ENCODE measurements at regions not wholly inside any gene's neighbourhood (a gene's known extent, or its start where the extent isn't known, plus 50 kb on each side); places are given as distances from the start of the nearest gene placed in this dataset.

DNA sequence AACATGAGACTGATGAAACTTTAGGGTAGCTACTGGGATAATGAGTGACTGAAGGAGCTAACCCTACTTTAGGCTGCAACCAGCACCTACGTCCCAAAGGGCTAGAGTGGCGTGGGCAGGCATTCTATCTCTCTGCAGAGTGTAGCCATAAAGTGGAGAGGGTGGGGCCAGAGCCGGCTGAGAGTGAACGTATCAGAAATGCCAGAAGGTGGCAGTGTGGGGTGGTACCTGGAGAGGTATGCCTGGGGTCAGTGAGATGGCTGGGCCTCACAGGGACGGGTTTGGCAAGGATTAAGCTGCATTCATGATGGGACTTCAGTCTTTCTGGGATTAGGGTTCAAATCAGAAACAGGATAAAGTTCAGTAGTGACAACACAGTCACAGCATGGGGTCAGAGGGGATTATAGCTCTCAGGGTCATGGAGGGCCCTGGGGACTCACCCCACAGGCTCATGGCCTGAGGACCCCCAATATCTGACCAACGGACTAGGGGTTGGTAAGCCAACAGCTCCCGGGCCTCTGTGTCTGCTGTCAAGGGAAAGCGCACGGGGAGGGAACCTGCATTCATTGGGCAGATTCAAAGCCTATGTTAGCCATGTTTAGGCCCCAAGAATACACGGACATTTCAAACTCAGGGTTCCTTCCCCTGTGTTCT lies 86.5 kb upstream of the FOXB1 start:
- ATAC-seq (peak in 3 of 8 donors; percentile 49 to 75 (median 59)), DNase-seq (peak; percentile 10 to 16)
- Histone ChIP-seq H3K9me3 (no peaks in the 10 kb centered on the region), H3K4me3 (no peak overlapping the region), H3K27me3 (peaks cover 0 to 67% (median 48%) of the 10 kb centered on the region in 7 donors), H3K36me3 (no peaks in the 10 kb centered on the region), H3K27ac (no peak overlapping the region), H3K4me1 (no peaks in the 10 kb centered on the region)
- TF ChIP-seq, protein P1, sequence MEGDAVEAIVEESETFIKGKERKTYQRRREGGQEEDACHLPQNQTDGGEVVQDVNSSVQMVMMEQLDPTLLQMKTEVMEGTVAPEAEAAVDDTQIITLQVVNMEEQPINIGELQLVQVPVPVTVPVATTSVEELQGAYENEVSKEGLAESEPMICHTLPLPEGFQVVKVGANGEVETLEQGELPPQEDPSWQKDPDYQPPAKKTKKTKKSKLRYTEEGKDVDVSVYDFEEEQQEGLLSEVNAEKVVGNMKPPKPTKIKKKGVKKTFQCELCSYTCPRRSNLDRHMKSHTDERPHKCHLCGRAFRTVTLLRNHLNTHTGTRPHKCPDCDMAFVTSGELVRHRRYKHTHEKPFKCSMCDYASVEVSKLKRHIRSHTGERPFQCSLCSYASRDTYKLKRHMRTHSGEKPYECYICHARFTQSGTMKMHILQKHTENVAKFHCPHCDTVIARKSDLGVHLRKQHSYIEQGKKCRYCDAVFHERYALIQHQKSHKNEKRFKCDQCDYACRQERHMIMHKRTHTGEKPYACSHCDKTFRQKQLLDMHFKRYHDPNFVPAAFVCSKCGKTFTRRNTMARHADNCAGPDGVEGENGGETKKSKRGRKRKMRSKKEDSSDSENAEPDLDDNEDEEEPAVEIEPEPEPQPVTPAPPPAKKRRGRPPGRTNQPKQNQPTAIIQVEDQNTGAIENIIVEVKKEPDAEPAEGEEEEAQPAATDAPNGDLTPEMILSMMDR (IDR thresholded peaks at IDR 0.05), result peak in 6 of 9 donors; percentile 16 to 53 (median 29)
- 32 to 36% methylated on average over 10 of the region's 10 CpGs for WGBS, 2 donors
- intact Hi-C loops (cut with DNase I), result loop anchor here in 2 of 10 donors (10.0 kb wide), 1 partner anchor 407 kb away; no protein-coding TSS in a partner anchor

DNA sequence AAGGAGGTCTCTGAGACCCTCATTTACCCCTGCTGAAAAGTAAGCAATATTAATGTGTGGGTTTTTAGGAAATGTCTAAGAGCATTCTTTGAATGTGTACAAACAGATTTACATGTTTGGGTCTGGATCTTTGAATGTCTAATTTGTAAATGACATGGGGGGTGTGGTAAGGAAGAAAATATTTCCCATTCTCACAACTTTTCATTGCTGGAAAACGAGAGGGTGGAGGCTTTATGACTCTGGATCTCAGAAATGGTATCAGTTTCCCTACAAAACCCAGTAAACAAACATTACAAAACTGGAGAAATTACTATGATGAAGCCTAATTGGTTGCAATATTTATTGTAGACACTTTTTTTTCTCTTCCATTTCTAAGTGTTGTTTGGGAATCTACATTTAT lies 98.1 kb upstream of the FOXB1 start:
- DNase-seq (no peak), ATAC-seq (no peak)
- peaks cover 0 to 91% (median 61%) of the 10 kb centered on the region in 7 donors for H3K27me3 ChIP-seq
- no peak overlapping the region for H3K27ac ChIP-seq
- TF ChIP-seq, protein P1 (IDR thresholded peaks at IDR 0.05), result no peak
- no peaks in the 10 kb centered on the region for H3K36me3 ChIP-seq
- peaks cover 0 to 3% (median 0%) of the 10 kb centered on the region in 11 donors for H3K9me3 ChIP-seq
- H3K4me3 ChIP-seq, result no peak overlapping the region
- intact Hi-C loops (cut with DNase I), result no loop called here
- 40% methylated on average over 1 of the region's 1 CpG for WGBS, 2 donors
- H3K4me1 ChIP-seq, result no peaks in the 10 kb centered on the region

DNA sequence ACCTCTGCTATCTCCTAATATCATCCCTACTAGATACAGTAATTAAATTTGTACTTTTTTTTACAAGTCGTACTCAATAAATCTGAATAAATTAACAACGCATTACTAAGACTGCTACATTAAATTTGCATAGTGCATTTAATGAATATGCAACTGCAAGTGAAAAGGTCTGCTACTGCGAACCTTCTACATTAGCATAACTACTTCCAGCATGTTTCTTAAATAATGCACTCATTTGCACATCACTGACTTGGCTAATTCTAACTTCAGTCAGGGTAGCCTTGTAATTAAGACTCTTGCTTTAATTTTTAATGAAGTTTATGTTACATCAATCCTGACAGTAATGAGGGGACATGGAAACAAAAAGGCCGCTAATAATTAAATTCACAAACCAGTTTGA lies 98.9 kb upstream of the FOXB1 start:
- Histone ChIP-seq H3K9me3 (peaks cover 0 to 3% (median 0%) of the 10 kb centered on the region in 11 donors), H3K27me3 (peaks cover 0 to 93% (median 65%) of the 10 kb centered on the region in 7 donors), H3K4me3 (no peak overlapping the region), H3K4me1 (no peaks in the 10 kb centered on the region), H3K27ac (no peak overlapping the region), H3K36me3 (no peaks in the 10 kb centered on the region)
- WGBS, 2 donors, result 25 to 34% methylated on average over 4 of the region's 4 CpGs
- DNase-seq, result no peak
- TF ChIP-seq, protein P1 (IDR thresholded peaks at IDR 0.05), result no peak
- intact Hi-C loops (cut with DNase I), result no loop called here
- ATAC-seq, result no peak

DNA sequence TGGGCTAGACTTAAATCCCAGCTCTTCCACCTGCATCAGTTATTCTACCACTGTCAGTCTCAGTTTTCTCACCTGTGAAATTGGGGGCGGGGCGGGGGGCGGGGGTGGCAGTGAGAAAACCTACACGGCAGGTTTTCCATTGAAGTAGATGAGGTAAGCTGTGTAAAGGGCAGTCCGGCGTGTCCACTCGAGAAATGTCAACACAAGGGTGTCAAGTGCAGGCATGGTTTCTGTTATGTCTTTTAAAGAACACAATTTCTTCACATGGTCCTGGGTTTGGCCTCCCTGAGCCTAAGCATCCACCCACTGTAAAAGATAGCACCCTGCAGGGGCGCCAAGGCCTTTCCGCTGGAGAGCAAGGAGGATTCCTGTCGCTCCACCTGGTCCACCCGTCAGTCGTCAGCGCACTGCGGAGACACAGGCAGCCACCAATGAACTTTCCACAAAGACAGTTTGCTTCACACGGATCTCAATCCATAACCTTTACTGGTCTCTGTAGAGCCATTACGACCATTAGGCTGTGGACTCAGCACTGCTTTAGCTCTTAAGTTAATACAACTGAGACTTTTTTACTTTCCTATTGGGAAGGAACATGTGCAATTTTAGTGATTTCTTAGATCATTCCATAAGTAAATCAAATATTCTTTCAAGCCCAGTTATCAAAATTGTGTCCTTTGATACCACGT lies 99.5 kb upstream of the FOXB1 start:
- 13 to 18% methylated on average over 17 of the region's 17 CpGs for whole genome bisulfite sequencing, 2 donors
- ATAC-seq (no peak), DNase-seq (no peak)
- H3K4me1 ChIP-seq, result no peaks in the 10 kb centered on the region
- no peaks in the 10 kb centered on the region for H3K36me3 ChIP-seq
- peaks cover 0 to 93% (median 62%) of the 10 kb centered on the region in 7 donors for H3K27me3 ChIP-seq
- no peak overlapping the region for H3K4me3 ChIP-seq
- TF ChIP-seq, protein P1 (IDR thresholded peaks at IDR 0.05), result no peak
- H3K9me3 ChIP-seq, result peaks cover 0 to 3% (median 0%) of the 10 kb centered on the region in 11 donors
- no peak overlapping the region for H3K27ac ChIP-seq
- intact Hi-C loops (cut with DNase I), result loop anchor here in 1 of 10 donors (5.0 kb wide), 1 partner anchor 187 kb away; no protein-coding TSS in a partner anchor

All from heart right ventricle (tissue), 16 donors.